NT2/D1 (cell line): ENCODE measurements at regions not wholly inside any gene's neighbourhood (a gene's known extent, or its start where the extent isn't known, plus 50 kb on each side); places are given as distances from the start of the nearest gene placed in this dataset.

Experiments
- DNase-seq: peaks from one replicate; pipeline ENCODE4 v3.0.0-alpha.2; 2011; ENCODE audit warnings: low read depth, low spot score
- H3K27me3 ChIP-seq: 2 replicates; pipeline ENCODE4 v1.6.0; 2011; ENCODE audit warnings: mild to moderate bottlenecking; ENCODE audit not compliant: insufficient read length, insufficient read depth
- H3K36me3 ChIP-seq: 2 replicates; pipeline ENCODE4 v1.6.1; 2011; ENCODE audit warnings: mild to moderate bottlenecking, low read length, mixed read lengths; ENCODE audit not compliant: insufficient read depth, insufficient read length
- H3K4me1 ChIP-seq: 2 replicates; pipeline ENCODE4 v1.5.1; 2011; ENCODE audit not compliant: insufficient read depth, insufficient read length
- H3K4me3 ChIP-seq: 2 replicates; pipeline ENCODE4 v1.5.1; 2011; ENCODE audit warnings: low read depth; ENCODE audit not compliant: insufficient read length
- H3K9ac ChIP-seq: 2 replicates; pipeline ENCODE4 v1.6.0; 2011; ENCODE audit warnings: low read depth; ENCODE audit not compliant: insufficient read length
- H3K9me3 ChIP-seq: 2 replicates; pipeline ENCODE4 v1.5.1; 2011; ENCODE audit warnings: mild to moderate bottlenecking, low read length; ENCODE audit not compliant: insufficient read depth
- SUZ12 ChIP-seq: IDR thresholded peaks from 2 replicates; pipeline ENCODE4 v1.6.1; 2011; ENCODE audit not compliant: insufficient read length, insufficient read depth; ENCODE audit errors: extremely low read depth
- YY1 ChIP-seq: IDR thresholded peaks from 2 replicates; pipeline ENCODE4 v1.6.1; 2011; ENCODE audit not compliant: insufficient read length, insufficient read depth
- ZNF274 ChIP-seq: IDR thresholded peaks from 2 replicates; pipeline ENCODE4 v1.6.1; 2011; ENCODE audit warnings: mild to moderate bottlenecking, low read depth, low read length

DNA sequence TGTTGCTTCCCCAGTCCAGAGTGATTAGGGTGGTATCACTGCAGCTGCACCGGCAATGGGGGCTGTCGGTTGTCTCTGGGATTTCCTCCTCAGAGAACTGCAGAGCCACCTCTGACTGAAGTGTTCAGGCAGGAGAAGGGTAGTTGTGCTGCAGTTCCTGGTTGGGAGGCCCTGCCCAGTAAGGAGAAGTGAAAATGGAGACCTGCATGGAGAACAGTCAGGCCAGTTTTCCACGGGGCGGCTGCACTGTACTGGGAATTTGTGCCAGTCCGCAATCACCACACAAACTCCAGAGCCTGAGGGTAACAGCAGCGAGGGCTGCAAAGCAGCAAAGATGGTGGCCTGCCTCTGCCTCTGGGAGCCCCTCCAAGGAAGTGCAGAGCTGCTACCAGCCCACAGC is 58.1 kb upstream of the CCDC190 start:
- TF ChIP-seq ZNF274 (no peak), YY1 (no peak), SUZ12 (no peak)
- H3K9me3 ChIP-seq: no peaks in the 10 kb centered on the region
- no peaks in the 10 kb centered on the region for H3K27me3 ChIP-seq
- H3K9ac ChIP-seq: no peak overlapping the region
- no peak overlapping the region for H3K4me3 ChIP-seq
- no peaks in the 10 kb centered on the region for H3K36me3 ChIP-seq
- DNase-seq: no peak
- no peaks in the 10 kb centered on the region for H3K4me1 ChIP-seq

DNA sequence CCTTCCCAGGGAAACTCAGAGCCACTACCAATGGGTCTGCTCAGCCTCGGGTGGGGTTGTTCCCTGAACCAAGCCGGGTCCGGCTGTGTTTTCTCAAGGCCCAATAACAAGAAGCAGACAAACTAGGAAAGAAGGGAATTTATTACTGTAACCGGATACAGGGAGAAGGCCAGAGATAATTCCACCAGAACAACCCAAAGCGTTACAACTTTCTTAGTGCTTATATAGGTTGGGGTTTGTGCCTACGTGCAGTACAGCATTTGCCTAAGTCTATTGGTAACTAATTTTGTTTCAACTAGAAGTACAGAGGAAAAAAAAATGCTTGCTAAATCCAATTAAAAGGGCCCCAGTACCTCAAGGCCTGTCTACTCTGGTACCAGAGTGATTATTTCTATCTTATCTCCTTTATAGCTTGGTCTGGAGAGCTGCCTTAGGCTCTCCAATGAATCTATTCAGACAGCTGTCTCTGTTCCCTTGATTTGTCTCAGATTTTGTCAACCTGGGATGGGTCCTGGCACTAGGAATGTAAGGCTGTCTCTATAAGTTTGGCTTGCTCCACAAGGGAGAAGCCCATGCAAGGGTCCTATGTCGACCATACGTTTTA is 57.3 kb upstream of the CCDC190 start:
- no peaks in the 10 kb centered on the region for H3K36me3 ChIP-seq
- no peak for DNase-seq
- H3K4me1 ChIP-seq: no peaks in the 10 kb centered on the region
- no peak for TF ChIP-seq SUZ12
- TF ChIP-seq YY1: no peak
- no peak for TF ChIP-seq ZNF274
- no peaks in the 10 kb centered on the region for H3K9me3 ChIP-seq
- no peak overlapping the region for H3K4me3 ChIP-seq
- no peaks in the 10 kb centered on the region for H3K27me3 ChIP-seq
- no peak overlapping the region for H3K9ac ChIP-seq

DNA sequence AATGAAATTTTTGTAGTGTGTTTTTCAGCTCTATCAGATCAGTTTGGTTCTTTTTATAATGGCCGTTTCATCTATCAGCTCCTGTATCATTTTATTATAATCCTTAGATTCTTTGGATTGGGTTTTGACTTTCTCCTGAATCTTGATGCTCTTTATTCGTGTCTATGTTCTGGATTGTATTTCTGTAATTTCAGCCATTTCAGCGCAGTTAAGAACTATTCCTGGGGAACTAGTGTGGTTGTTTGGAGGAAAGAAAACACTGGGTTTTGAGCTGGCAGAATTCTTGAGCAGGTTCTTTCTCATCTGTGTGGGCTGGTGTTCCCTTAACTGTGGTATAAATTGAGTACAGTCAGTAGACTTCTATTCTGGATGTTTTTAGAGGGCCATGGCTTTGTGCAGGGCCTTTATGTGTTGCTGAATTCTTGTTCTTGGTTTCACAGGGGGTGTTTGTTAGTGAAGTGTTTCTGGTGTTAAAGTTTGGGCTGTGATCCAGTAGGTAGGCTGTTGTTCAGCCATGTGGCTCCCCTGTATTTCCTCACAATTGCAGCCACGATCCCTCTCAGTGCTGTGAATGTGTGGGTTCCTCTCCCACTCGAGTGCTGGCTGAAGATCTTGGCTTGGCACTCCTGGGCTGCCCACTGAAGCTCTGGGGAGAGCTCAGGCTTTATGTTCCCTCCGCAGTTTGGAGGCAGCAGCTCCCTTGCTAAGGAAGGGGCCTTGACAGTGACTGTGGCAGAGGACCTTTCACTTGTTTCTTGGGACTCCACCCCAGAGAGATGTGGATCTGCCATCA is 56.0 kb upstream of the CCDC190 start:
- H3K9ac ChIP-seq: no peak overlapping the region
- TF ChIP-seq SUZ12 (no peak), YY1 (no peak), ZNF274 (no peak)
- H3K9me3 ChIP-seq: peaks cover 9% of the 10 kb centered on the region; the same call in 1 of the 2 replicates

DNA sequence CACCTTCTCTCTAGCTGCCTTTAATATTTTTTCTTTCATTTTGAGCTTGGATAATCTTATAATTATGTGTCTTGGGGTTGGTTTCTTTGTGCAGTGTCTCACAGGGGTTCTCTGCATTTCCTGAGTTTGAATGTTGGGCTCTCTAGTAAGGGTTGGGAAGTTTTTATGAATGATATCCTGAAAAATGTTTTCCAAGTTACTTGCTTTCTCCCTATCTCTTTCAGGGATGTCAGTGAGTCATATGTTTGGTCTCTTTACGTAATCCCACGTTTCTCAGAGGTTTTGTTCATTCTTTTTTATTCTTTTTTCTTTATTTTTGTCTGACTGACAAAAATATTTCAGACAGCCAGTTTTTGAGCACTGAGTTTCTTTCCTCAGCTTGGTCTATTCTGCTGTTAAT is 55.4 kb upstream of the CCDC190 start:
- H3K9me3 ChIP-seq: peaks cover 16% of the 10 kb centered on the region; the same call in 1 of the 2 replicates
- H3K4me1 ChIP-seq: no peaks in the 10 kb centered on the region
- TF ChIP-seq YY1 (no peak), SUZ12 (no peak), ZNF274 (no peak)
- no peaks in the 10 kb centered on the region for H3K36me3 ChIP-seq
- no peak overlapping the region for H3K9ac ChIP-seq
- DNase-seq: no peak
- H3K4me3 ChIP-seq: no peak overlapping the region
- no peaks in the 10 kb centered on the region for H3K27me3 ChIP-seq

More for the DNA sequence above, 56.0 kb upstream of the CCDC190 start:
- no peak overlapping the region for H3K4me3 ChIP-seq
- no peak for DNase-seq
- H3K36me3 ChIP-seq: no peaks in the 10 kb centered on the region
- no peaks in the 10 kb centered on the region for H3K4me1 ChIP-seq
- no peaks in the 10 kb centered on the region for H3K27me3 ChIP-seq

DNA sequence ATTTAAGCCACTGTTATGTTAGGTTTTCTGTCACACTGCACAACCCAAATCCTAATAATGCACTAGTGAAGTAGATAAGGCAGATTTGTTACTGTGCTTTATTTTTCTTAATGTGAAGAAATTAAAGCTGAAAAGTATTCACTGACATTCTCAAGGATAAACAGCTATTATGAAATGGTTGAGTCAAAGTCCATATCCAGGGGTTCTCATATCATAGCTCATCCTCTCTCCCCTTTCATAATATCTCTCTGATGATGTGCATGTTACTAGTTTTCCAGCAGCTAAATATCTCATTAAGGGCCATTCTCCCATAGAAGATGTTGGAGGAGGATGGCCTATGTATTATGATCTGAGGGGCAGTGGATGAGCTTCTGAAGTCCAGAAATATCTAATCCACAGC is 53.6 kb upstream of the CCDC190 start:
- Histone ChIP-seq H3K27me3 (no peaks in the 10 kb centered on the region), H3K4me3 (no peak overlapping the region), H3K4me1 (no peaks in the 10 kb centered on the region), H3K36me3 (no peaks in the 10 kb centered on the region), H3K9me3 (peaks cover 16% of the 10 kb centered on the region; the same call in 1 of the 2 replicates), H3K9ac (no peak overlapping the region)
- no peak for TF ChIP-seq YY1
- TF ChIP-seq SUZ12: no peak
- TF ChIP-seq ZNF274: no peak
- no peak for DNase-seq

DNA sequence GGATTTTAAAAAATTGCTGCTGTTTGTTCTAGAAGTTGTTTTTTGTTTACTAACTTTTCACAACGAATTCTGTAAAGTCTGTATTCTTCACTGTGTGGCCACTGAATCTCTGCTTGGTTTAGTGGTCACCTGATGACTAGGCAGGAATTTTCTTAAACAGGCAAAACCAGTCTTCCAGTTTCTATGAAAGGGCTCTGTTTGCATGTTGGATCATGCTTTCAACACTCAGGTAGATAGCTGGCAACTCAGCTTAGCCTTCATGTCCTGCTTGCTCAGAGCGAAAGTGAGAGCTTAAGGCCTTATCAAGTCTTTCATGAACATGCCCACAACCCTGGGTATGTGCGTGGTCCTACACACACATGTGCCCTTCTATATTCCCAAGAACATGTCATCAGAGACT is 52.4 kb upstream of the CCDC190 start:
- no peak for TF ChIP-seq ZNF274
- TF ChIP-seq YY1: no peak
- no peak for TF ChIP-seq SUZ12
- no peak overlapping the region for H3K4me3 ChIP-seq
- peaks cover 16% of the 10 kb centered on the region; the same call in 1 of the 2 replicates for H3K9me3 ChIP-seq
- H3K4me1 ChIP-seq: no peaks in the 10 kb centered on the region
- H3K27me3 ChIP-seq: no peaks in the 10 kb centered on the region
- H3K36me3 ChIP-seq: no peaks in the 10 kb centered on the region
- no peak for DNase-seq
- no peak overlapping the region for H3K9ac ChIP-seq

DNA sequence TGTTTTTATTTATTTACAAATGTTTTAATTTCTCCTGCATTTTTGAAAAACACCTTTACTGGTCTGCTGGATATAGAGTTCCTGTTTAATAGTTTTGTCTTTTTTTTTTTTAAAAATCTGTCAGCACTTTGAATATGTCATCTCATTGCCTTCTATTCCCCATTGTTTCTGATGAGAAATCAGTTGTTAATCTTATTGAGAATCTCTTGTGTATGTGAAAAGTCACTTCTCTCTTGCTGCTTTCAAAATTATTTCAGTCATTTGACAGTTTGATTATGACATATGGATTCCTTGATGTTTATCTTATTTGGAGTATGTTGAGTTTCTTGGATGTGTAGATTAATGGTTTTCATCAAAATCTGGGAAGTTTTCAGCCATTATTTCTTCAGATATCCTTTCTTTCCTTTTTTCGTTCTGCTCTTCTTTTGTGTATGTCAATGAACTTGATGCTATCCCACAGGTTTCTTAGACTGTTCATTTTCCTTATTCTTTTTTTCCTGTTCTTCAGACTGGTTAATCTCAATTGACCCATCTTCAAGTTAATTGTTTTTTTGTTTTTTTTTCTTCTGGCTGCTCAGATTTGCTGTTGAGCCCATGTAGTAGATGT is 51.2 kb upstream of the CCDC190 start:
- H3K36me3 ChIP-seq: no peaks in the 10 kb centered on the region
- no peak overlapping the region for H3K9ac ChIP-seq
- H3K4me3 ChIP-seq: no peak overlapping the region
- H3K27me3 ChIP-seq: no peaks in the 10 kb centered on the region
- no peak for DNase-seq
- no peak for TF ChIP-seq ZNF274
- no peak for TF ChIP-seq YY1
- peaks cover 16% of the 10 kb centered on the region; the same call in 1 of the 2 replicates for H3K9me3 ChIP-seq
- no peaks in the 10 kb centered on the region for H3K4me1 ChIP-seq
